ENCODE measurements at regions not wholly inside any gene's neighbourhood (a gene's known extent, or its start where the extent isn't known, plus 50 kb on each side); places are given as distances from the start of the nearest gene placed in this dataset.
A peak's percentile ranks its signal among the peaks of the same experiment; 100 is the strongest.

GRCh38 chr12:107311682-107312081 lies 218.3 kb upstream of the CRY1 start:
- intact Hi-C loops (cut with micrococcal nuclease): no loop called here
- ATAC-seq (no peak), DNase-seq (no peak)

GRCh38 chr12:107317751-107318555 lies 224.6 kb upstream of the CRY1 start:
- intact Hi-C loops (cut with micrococcal nuclease): no loop called here
- DNase-seq: peak; percentile 90
- ATAC-seq: peak; percentile 97

GRCh38 chr12:107318556-107318805 lies 225.1 kb upstream of the CRY1 start:
- DNase-seq (no peak), ATAC-seq (no peak)
- intact Hi-C loops (cut with micrococcal nuclease): no loop called here

DNA sequence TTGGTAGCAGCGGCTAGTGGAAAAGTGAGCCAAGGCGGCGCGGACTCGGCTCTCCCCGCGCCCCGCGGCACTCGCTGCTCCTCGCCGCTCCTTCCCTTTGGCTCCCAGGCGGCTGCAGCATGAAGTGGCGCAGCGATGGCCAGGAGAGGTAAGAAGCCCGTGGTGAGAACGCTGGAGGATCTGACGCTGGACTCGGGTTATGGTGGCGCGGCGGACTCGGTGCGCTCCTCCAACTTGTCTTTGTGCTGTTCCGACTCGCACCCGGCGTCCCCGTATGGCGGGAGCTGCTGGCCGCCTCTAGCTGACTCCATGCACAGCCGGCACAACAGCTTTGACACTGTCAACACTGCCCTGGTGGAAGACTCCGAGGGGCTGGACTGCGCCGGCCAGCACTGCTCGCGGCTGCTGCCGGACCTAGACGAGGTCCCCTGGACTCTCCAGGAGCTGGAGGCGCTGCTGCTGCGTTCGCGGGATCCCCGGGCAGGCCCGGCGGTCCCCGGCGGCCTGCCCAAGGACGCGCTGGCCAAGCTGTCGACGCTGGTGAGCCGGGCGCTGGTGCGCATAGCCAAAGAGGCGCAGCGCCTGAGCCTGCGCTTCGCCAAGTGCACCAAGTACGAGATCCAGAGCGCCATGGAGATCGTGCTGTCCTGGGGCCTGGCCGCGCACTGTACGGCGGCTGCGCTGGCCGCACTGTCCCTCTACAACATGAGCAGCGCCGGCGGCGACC lies 225.6 kb upstream of the CRY1 start:
- DNase-seq (peak; percentile 39), ATAC-seq (peak; percentile 27)
- intact Hi-C loops (cut with micrococcal nuclease): no loop called here

GRCh38 chr12:107319533-107320032 lies 226.2 kb upstream of the CRY1 start:
- intact Hi-C loops (cut with micrococcal nuclease): no loop called here
- no peak for ATAC-seq

DNA sequence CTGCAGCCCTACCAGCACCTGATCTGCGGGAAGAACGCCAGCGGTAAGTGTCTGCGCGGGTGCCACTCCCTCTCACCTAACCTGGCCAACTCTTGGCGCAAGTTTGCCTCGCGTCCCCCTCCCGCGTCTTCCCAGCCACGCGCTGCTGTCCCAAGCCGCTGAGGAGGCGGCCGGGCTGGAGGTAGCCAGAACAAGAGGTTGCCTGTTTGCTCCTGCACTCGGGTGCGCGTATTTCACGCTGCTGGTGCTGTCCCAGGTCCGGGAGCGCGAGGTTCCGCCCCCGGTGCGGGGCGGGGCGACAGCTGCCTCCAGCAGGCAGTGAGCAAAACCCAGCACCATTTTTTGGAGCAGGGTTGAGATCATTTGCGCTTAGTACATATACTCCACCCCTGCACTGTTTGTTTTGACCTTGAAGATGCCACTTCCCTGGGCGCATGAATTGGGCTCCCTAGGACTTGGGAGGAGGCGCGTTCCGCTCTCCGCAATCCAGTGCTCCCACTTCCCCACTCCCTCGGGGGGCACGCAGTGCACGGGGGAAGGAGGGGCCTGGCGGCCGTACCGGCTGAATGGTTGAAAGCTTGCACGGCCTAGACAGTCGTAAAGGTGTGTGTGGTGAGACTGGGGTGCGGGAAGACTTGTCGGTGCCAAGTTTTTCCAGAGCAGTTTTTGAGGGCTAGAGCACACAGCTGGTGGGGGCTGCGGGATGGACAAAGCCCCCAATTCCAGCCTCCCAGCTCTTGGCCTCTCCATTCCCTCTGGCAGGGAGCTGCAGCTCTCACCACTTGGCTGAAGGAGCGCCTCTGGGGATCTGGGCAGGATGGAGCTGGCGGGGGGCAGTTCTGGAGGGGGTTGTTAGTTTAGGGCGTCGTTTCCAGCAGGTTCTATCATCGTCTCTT lies 226.9 kb upstream of the CRY1 start:
- ATAC-seq: peak; percentile 33
- intact Hi-C loops (cut with micrococcal nuclease): no loop called here
- DNase-seq: peak; percentile 67

More at GRCh38 chr12:107319533-107320032, 226.2 kb upstream of the CRY1 start:
- DNase-seq: no peak

DNA sequence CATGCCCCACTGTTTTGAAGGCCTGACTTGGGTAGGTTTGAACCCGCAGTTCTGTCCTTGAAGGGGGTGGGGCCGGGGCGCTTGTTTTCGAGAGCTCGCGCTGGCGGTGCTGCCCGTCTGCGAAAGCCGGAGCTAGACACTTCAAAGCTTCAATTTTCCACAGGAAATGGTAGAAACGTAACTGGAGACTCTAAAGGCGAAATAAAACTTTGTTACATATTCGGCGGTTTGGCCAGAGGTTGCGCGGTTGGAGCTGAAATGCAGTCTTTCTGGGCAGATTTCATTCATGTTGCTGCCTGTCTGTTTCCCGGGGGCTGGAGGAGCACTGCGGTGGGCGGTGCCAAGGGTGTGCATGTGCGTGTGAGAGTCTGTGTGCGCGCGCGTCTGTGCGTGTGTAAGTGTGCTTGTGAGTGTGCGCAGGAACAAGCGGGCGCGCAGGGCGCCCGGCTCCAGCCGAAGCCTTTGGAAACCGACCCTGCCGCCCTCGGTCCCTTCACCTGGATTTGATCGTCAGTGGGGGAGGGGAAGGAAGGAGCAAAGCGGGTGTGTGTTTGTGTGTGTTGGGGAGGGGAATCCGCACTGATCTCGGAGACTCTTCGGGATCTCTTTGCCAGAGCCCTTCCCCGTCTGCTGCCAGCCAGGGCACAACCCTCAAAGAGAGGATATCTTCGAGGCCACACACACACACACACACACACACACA lies 227.7 kb upstream of the CRY1 start:
- DNase-seq (peak; percentile 52), ATAC-seq (no peak)
- intact Hi-C loops (cut with micrococcal nuclease): no loop called here

DNA sequence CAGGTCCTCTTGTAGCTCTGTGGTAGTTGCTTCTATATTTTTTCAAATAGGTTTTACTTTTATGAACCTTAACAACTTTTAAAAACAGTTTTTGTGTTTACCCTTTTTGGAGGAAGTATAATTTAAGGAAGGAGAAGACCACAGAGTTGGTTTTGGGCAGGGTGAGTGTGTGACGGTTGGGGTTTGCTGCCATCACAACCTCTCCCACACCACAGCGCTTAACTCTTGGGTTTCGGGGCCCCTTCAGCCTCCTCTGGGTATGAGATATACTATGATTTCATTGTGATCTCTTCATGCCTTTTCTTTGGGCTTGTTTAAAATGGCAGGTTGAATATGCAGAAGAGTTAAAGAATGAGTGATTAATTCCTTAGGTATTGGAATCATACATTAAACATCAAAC lies 228.7 kb upstream of the CRY1 start:
- DNase-seq: no peak
- no peak for ATAC-seq
- intact Hi-C loops (cut with micrococcal nuclease): no loop called here

- DNase-seq (no peak), ATAC-seq (no peak)
- intact Hi-C loops (cut with micrococcal nuclease): no loop called here
These were observed 231.8 kb upstream of the CRY1 start for GRCh38 chr12:107325075-107325608.

DNA sequence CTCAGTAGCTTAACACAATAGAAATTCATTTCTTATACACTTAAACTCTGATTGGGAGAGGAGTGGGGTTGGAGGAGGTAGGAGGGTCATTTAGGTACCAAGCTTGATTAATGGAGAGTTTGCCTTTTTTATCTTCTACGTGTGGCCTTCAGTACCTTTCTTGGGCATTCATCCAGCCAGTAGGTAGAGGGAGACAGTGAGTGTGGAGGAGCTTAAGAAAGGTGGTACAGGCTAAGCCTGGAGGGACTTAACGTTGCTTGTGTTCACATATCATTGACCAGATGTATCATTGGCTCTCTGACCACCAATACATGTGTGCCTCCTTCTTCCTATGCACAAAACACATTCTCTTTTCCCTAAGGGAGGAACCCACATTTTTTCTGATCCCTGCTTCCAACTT lies 232.9 kb upstream of the CRY1 start:
- intact Hi-C loops (cut with micrococcal nuclease): no loop called here
- DNase-seq (no peak), ATAC-seq (no peak)

DNA sequence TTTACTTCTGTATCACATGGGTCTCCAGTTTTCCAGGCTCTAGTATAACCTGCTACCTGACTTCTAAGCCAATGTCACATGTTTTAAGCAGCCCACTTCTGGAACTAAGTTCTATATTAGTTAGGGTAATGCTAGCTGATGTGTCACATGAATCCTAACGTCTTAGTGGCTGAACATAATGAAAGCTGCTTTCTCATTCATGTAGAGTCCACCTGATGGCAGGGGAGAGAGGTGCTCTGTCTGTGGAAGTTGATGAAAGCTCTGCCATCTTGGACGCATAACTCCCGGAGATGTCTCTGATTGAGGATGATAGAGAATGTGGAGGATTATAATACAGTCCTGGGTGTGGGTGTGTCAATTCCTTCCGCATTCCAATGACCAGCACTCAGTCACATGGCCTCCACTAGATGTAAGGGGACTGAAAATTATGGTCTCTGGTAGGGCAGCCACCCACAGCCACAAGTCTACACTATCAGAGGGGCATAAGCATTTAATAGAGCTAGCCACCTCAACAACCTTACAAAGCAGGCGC lies 234.4 kb upstream of the CRY1 start:
- DNase-seq (no peak), ATAC-seq (no peak)
- intact Hi-C loops (cut with micrococcal nuclease): no loop called here

GRCh38 chr12:107328442-107329133 lies 235.2 kb upstream of the CRY1 start:
- ATAC-seq (no peak), DNase-seq (no peak)
- intact Hi-C loops (cut with micrococcal nuclease): no loop called here

DNA sequence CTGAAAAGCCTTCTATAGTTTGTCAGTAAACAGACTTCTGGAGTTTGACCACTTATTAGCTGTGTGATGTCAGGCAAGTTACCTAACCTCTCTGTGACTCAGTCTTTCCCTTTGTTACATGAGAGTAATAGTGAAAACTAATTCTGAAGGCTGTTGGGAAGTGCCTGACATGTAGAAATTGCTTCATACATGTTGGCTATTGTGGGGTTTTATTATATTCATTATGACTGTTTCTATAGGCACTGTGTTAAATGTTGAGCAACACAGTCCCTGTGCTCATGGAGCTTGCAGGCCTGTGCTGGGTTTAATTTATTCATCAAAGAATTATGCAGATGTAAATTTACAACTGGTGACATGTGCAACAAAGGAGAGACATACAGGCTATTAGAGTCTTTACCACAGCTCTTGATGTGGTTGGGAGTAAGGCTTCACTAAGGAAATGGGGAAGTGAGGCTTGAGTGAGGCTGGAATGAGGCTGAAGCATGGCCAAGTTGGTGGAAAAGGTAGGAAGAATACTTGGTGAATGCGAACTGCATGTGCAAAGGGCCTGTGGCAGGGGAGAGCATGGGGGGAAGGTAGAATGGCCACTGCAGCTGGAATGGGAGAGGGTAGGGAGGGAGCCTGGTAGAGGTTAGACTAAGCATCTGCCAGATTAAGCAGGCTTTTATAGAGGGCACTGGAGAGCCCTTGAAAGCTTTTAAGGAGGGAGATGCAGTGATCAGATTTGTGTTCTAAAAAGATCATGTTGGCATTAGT lies 236.4 kb upstream of the CRY1 start:
- intact Hi-C loops (cut with micrococcal nuclease): no loop called here
- ATAC-seq: no peak
- no peak for DNase-seq

DNA sequence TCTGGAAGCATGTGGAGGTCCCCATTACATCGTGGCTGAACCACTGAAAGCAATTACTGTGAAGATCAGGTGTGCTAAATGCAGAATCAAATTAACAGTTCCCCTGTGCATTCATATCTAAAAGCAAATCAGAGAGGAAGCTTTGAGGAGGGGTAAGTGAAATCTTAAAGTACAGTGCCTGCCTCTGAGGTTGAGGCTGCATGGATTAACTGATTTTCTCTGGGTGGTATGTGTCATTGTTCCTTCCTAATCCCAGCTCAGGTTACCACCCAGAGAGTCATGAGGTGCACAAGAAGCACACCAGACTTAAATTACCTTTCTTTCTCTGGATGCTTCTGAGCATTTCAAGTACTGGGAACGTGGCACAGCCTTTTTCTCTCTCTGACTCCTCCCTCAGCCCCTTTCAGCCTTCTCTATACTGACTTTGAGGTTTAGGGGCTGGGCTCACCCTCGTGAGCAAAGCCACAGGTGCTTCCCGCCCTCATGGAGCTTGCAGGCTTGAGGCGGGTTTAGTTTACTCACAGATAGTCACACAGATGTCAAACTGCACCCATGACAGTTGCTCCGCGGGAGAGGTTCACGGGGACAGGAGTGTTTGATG lies 237.6 kb upstream of the CRY1 start:
- intact Hi-C loops (cut with micrococcal nuclease): no loop called here
- ATAC-seq (no peak), DNase-seq (no peak)

DNA sequence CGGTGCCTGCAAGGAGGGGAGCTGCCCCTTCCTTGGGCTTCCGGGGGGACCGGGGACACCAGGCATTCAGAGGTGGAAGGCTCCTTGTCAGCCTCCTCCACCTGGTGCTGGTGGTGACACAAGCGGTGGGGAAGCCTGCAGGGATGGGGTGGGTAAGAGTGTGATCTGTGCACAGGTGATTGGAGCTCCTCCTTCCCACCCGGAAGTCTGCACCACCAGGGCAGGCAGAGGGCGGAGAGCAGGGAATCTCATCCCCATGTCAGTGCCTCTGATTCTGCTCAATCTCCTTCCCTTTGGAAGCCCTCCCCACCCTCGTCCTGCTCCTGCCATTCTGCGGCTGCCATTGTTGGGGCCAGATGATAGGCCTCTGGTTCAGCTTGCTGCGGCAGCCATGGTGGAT lies 238.1 kb upstream of the CRY1 start:
- ATAC-seq: no peak
- intact Hi-C loops (cut with micrococcal nuclease): no loop called here
- DNase-seq: no peak

DNA sequence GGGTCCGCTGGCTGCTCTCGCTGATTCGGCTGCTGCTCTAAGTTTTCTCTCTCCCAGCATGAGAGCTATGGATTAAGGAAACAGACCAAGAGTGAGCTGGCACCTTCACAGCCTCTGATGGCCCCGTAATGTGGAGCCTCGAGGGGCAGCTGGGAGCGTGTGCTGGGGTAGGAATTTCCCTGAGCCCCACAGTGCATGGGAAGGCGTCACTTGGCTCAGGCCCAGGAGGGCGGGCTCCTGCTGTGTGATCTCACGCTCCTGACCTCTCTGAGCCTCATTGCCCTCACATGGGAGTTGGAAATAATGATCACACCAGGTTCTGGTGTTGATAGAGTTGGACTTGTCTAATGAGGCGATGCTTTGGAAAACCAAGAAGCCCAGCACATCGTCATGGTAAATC lies 238.6 kb upstream of the CRY1 start:
- intact Hi-C loops (cut with micrococcal nuclease): no loop called here
- ATAC-seq (no peak), DNase-seq (no peak)

- ATAC-seq: no peak
- intact Hi-C loops (cut with micrococcal nuclease): no loop called here
- no peak for DNase-seq
These were observed 239.4 kb upstream of the CRY1 start for GRCh38 chr12:107332743-107333142.
